ENCODE measurements at regions not wholly inside any gene's neighbourhood (a gene's known extent, or its start where the extent isn't known, plus 50 kb on each side); places are given as distances from the start of the nearest gene placed in this dataset.
"Not testable (repeated sequence)": the region's sequence is repeated elsewhere in the genome, so short reads cannot be mapped to it uniquely, and the experiment has no call there.

- Histone ChIP-seq H3K4me1 (replicated peaks in 1 of 2) (no peaks in the 10 kb centered on the region), H3K4me3 (no peak overlapping the region), H3K27me3 (no peaks in the 10 kb centered on the region), H3K27ac (no peak overlapping the region), H3K36me3 (replicated peaks in 1 of 2) (no peaks in the 10 kb centered on the region), H3K9me3 (replicated peaks in 1 of 3) (no peaks in the 10 kb centered on the region)
- DNase-seq = no peak
- intact Hi-C loops (cut with DNase I) = no loop called here
- WGBS, 4 donors = 76 to 87% (median 83%) methylated on average over 2 of the region's 2 CpGs
- no peak for TF ChIP-seq POLR2A (IDR thresholded peaks at IDR 0.05)
Observed at GRCh38 chr3:59240666-59241255, 190.9 kb upstream of the CFAP20DC start.

- Histone ChIP-seq H3K9me3 (replicated peaks in 1 of 3) (no peaks in the 10 kb centered on the region), H3K4me1 (replicated peaks in 1 of 2) (no peaks in the 10 kb centered on the region), H3K4me3 (no peak overlapping the region), H3K27ac (no peak overlapping the region), H3K36me3 (replicated peaks in 1 of 2) (no peaks in the 10 kb centered on the region), H3K27me3 (no peaks in the 10 kb centered on the region)
- DNase-seq = no peak
- intact Hi-C loops (cut with DNase I) = no loop called here
- WGBS, 4 donors = 82 to 87% (median 84%) methylated on average over 6 of the region's 6 CpGs
- no peak for TF ChIP-seq POLR2A (IDR thresholded peaks at IDR 0.05)
- TF ChIP-seq CTCF (IDR thresholded peaks at IDR 0.05) = no peak
Observed at GRCh38 chr3:59237121-59237520, 187.3 kb upstream of the CFAP20DC start.

GRCh38 chr3:59235634-59236012 lies 185.8 kb upstream of the CFAP20DC start:
- intact Hi-C loops (cut with DNase I) = no loop called here
- peaks cover 0 to 7% (median 0%) of the 10 kb centered on the region in 3 donors for H3K9me3 ChIP-seq (replicated peaks in 1 of 3)
- no peaks in the 10 kb centered on the region for H3K4me1 ChIP-seq (replicated peaks in 1 of 2)
- no peak overlapping the region for H3K27ac ChIP-seq
- H3K4me3 ChIP-seq = no peak overlapping the region
- no peak for DNase-seq
- TF ChIP-seq POLR2A (IDR thresholded peaks at IDR 0.05) (no peak), CTCF (IDR thresholded peaks at IDR 0.05) (no peak)
- H3K27me3 ChIP-seq = no peaks in the 10 kb centered on the region
- 43 to 64% (median 62%) methylated on average over 3 of the region's 3 CpGs for WGBS, 4 donors
- no peaks in the 10 kb centered on the region for H3K36me3 ChIP-seq (replicated peaks in 1 of 2)

- 46 to 65% (median 54%) methylated on average over 2 of the region's 2 CpGs for whole genome bisulfite sequencing, 4 donors
- no peak for DNase-seq
- Histone ChIP-seq H3K4me3 (no peak overlapping the region), H3K4me1 (replicated peaks in 1 of 2) (no peaks in the 10 kb centered on the region), H3K9me3 (replicated peaks in 1 of 3) (peaks cover 0 to 7% (median 0%) of the 10 kb centered on the region in 3 donors), H3K36me3 (replicated peaks in 1 of 2) (no peaks in the 10 kb centered on the region), H3K27ac (no peak overlapping the region), H3K27me3 (no peaks in the 10 kb centered on the region)
- no peak for TF ChIP-seq POLR2A (IDR thresholded peaks at IDR 0.05)
- TF ChIP-seq CTCF (IDR thresholded peaks at IDR 0.05) = no peak
- intact Hi-C loops (cut with DNase I) = no loop called here
Observed at GRCh38 chr3:59234884-59235633, 185.2 kb upstream of the CFAP20DC start.

- WGBS, 4 donors = 60 to 76% (median 64%) methylated on average over 1 to 2 of the region's 2 CpGs; no CpG with 5 or more reads in 1 of the 4 donors
- H3K9me3 ChIP-seq (replicated peaks in 1 of 3); H3K27ac ChIP-seq; intact Hi-C loops (cut with DNase I); H3K4me3 ChIP-seq; H3K27me3 ChIP-seq; H3K36me3 ChIP-seq (replicated peaks in 1 of 2); DNase-seq; H3K4me1 ChIP-seq (replicated peaks in 1 of 2): not testable (repeated sequence)
Observed at GRCh38 chr3:59230379-59230778, 180.6 kb upstream of the CFAP20DC start.
